ENCODE measurements at regions not wholly inside any gene's neighbourhood (a gene's known extent, or its start where the extent isn't known, plus 50 kb on each side); places are given as distances from the start of the nearest gene placed in this dataset.
"Not testable (repeated sequence)": the region's sequence is repeated elsewhere in the genome, so short reads cannot be mapped to it uniquely, and the experiment has no call there.

DNA sequence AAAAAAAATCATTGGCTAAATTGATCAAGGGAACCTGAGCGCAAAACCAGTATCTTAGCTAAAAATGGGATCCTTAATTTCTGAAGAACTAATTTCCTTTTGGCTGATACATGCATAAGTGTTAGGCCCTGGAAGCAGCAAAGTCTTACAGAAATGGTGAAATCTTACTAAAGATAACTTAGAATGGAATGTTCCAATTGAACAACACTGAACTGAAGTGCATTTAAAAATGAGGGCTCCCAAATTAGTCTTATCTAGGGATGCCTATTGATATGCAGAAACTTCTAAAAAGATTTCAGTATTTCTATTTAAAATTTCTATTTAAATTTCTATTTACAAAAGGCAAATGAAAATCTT is 120.7 kb upstream of the BANK1 start:
- no peak for DNase-seq

DNA sequence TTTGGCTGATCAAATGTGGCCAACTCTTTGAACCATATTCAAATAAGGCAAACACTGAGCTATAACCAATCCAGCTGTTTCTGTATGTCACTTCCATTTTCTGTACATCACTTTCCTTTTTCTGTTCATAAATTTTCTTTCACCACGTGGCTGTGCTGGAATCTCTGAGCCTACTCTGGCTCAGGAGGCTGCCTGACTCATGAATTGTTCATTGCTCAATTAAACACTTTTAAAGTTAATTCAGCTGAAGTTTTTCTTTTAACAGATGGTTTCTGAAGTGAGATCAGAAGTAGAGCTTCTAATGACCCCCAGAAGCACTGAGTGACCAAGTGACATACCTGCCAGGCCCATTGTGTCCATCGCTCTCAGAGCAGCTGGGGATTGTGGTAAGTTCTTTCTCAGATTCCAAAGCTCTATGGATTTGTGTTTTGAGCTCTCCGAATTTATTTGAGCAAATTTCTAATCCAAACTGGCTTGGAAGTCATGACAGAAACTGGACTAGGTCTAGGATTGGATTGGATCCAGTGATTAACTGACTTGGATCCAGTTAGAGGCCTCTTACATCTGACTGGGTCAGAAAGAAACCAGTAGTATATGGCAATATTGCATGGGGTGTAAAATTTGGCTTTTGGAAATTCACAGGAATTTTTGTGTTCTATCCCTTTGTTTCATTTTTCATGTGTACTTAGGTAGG is 121.2 kb upstream of the BANK1 start:
- DNase-seq, result no peak

DNA sequence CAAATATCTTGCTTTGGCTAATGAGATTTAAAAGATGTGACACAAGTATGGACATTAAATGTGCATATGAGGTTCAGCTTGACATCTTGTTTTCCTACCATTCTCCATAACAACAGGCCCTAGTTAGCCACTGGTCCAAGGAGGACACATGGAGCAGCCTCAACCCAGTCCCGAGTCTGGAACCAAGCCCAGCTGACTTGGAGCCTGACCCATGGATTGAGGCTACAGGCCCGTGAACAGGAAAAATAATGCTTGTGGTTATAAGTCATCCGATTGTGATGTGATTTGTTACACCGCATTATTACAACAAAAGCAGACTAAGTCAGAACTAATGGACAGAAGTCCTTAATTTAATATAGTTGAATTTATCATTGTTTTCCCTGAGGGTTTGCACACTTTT is 123.2 kb upstream of the BANK1 start:
- DNase-seq, result no peak

DNA sequence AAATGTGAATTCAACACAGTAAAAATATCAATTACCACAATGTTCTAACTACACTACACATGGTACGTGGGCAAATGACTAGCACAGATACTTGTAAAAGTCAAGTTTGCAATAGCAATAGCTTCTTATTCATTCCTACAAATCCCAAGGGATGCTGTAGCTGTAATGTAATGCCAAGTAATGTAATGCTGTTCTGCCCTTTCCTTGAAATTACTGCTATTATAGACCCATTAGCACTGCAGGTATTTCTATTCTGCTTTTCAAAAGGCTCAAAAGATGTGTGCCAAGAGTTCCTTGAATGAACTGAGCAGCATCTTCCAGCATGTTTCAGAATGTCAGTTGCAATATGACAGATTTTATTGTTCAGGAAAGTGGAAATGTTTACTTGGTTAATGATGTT is 129.9 kb upstream of the BANK1 start:
- no peak for DNase-seq

DNA sequence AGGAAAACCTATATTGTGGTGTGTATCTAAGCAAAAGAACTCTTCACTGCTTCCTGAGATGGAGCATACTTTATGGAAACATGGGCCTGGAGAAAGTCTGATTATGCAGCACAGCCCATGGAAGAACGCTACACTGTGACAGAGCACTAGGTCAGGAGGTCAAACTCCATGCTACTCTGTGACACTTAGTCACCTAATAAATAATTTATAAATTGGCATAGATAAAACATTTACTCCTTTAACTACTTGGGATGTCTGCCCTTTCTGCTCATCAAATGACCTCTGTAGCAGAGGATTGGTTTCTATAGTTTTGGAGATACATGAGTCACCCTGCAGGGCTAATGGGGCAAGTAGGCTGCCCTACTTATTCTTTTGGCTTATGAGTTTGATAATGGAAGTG is 134.7 kb upstream of the BANK1 start:
- DNase-seq, result no peak

DNA sequence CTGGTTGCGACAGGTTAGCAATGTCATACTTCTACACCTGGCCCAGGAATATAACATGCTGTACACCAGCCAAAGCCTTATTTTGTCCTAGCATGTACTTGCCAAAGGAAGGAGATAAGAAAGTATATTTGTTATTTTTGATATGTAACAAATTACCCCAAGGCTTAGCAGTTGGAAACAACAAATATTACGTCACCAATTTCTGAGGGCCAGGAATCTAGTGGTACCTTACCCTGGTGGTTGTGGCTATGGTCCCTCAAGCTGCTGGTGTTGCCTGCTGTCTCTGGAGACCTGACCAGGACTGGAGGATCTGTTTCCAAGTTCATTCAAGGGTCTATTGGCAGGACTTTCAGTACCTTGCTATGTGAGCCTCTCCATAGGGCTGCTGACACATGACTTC is 135.5 kb upstream of the BANK1 start:
- DNase-seq, result no peak

DNA sequence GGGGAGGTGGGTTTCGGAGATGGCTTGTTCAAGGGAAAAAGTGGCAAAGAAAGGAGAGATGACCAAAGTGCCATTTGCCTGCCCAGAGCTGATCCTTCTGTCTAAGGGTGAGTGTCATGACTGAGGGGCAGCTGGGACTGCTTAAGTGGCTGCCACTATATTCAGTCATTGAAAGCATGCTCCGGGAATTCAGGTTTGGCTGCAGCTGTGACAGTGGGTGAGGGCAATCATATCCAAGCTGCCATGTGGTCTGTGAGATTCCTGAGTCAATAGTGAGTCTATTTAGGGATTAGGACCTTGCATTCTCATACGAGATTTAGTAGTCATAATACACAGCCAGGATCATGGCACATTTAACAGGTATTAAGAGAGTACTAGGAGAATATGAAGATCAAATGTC is 138.8 kb upstream of the BANK1 start:
- no peak for DNase-seq

DNA sequence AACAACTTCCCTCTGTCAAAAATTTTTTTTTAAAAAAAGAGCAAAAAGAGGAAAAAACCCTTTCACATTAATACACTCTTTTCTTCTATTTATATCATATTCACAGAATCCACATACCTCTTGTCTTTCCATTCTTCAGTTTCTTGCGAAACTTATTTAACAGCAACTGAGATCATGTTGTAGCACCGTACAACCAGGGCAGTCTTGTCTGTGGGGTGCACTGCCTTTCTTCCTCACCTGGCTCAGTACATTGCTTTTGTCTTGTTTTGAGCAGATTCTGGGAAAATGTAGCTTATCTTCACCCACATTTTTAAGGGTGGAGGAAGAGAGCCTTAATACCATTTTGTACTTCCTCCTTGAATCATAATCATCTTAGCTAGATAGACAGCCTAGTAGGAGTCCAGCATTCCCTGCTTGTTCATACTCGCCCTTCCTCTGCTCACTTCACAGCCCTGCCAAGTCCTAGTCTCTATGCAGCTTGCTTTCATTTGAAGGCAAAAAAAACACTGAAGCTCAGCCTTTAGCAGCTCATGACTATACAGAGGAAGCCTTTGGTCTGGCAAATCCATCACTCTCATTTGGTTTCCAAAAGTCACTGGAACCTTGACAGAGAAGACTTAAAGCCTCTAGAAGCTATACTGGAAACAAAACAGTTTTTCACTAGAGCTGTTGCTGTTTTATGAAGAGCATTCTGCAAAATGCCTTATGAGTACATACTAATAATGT is 140.6 kb upstream of the BANK1 start:
- DNase-seq, result no peak

DNA sequence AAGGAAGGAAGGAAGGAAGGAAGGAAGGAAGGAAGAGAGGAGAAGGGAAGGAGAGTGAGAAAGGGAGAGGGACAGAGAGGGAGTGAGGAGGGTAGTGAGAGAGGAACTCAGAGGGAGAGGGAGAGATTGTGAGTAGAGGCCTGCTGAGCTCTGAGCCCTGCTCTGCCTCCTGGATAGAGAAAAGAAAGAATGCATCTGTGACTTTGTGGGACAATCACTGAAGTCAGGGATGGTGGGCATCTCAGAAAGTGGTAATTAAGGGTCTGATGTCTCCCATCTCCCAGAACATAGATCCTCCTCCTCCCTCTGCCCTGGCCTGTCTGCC is 142.9 kb upstream of the BANK1 start:
- DNase-seq, result no peak

DNA sequence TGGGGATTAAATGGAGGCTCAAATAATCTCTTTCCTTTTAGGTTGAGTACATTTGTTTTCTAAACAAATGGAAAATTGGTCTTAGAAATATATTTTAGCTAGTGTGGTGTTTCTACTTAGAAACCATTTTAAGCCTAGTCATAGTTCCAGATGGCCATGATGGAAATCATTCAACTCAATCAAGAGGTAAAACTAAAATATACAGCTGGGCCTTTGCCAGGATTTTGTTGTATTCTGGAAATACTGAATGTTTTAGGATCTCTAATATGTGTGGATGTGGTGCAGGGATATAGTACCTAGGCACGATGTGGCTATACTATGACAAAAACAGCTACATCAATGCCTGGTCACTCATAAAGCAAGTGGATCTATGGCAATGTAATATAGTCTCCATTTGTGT is 146.0 kb upstream of the BANK1 start:
- no peak for DNase-seq

DNA sequence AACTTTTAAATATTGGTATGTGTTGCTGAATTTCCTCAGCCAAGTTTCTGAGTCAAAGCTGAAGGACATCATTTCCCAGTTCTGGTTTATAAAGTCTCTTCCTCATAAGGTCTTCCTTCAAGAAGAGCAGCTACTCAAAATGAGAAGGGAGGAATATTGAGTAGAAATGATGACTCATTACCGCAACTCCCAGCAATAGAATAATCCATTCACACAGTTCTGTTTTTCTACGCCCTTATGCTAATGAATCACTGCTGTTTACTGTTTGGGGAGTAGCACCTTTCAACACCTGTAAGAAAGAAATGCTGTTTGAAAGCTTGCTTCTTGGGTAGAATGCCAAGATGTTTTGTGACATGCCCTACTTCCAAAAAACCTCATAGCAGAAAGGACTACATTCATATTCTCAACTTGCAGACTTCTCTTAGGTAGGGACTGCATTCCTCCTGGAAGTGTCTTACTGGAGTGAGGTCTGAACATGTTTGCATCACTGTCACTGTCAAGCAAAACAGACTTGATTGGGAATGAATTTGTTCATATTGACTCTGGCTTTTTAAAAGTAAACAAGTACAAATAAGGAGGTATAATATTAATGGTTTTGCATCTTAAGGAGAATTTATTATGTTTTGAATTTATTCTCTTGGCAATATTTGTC is 147.2 kb upstream of the BANK1 start:
- no peak for DNase-seq

DNA sequence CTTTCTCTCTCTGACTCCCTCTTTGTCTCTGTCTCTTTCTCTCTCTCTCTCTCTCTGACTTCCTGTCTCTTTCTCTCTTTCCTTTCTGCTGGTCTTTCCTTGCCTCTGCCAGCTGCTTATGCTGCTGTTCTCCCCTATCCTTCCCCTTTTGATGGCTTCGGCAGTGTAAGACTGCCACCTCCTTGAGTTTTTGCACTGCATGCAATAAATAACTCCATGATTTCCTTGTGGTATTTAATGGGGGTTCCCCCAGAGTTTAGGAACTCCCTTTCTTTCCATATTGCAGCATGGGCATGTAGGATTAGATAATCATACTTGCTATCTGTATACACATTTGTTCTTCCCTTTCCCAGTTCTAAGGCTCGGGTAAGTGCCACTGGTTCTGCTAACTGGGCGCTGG is 157.8 kb upstream of the BANK1 start:
- not testable (repeated sequence) for DNase-seq

DNA sequence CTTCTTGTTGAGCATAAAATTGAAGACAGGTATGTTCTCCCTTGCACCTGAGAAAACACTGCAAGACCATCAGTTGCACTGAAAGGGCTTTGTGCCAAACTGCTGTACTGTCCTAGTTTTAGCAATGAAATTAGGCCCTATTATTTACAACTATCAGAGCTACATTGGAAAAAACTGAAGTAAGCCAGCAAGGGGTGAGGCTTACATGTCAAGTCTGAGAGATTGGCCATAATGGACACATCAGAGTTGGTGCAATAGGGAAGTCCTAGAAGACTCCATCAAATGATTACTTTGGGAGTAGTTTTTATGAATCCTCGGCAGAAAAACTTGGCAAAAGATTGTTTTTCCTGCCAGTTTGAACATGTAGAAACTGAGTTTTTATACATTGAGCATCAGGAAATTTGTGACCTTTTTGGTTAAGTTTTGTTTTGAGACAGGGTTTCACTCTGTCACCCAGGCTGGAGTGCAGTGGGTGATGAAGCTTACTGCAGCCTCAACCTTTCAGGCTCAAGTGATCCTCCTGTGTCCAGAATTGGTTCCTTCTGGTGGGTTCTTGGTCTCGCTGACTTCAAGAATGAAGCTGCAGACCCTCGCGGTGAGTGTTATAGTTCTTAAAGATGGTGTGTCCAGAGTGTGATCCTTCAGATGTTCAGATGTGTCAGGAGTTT is 160.1 kb upstream of the BANK1 start:
- no peak for DNase-seq

DNA sequence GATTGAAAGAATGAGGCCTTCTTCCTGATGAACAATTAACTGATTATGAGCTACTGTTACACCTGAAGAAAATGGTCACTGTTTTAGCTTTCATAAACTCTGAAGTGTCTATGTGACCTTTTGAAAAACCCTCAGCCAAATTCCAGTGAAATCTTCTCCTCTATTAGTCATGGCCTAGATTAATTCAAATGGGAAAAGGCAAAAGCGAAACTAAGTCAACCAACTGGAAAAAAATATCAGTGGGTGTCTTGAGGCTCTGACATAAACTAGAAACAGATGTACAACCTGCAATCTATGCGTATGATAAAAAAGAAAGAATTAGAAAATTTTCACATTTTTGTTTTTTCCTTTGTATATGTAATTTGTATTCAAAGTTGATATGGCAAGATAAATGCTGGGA is 169.4 kb upstream of the BANK1 start:
- no peak for DNase-seq

DNA sequence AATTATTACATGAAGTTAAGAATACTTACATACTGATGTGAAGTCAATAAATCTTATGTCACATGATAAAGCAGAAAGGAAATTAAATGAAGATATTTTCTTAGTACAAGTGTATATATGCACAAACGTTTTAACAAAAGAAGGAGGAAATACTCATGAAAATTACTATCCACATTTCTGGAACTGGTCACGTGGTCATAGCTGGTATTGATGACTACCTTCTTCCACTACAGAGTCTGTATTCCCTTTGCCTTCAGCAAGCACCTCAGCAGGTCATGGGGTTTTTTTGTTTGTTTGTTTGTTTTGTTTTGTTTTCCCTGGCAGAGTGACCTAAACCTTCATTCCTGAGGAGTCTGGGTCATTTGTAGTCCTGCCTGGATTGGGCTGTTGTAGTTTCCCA is 174.9 kb upstream of the BANK1 start:
- DNase-seq, result no peak

DNA sequence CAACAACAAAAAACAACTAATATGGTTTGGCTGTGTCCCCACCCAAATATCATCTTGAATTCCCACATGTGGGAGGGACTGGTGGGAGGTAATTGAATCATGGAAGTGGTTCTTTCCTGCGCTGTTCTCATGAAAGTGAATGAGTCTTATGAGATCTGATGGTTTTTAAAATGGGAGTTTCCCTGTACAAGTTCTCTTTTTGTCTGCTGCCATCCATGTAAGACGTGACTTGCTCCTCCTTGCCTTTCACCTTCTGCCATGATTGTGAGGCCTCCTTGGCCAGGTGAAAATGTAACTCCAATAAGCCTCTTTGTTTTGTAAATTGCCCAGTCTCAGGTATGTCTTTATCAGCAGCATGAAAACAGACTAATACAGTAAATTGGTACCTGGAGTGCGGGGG is 183.5 kb upstream of the BANK1 start:
- DNase-seq, result not testable (repeated sequence)

DNA sequence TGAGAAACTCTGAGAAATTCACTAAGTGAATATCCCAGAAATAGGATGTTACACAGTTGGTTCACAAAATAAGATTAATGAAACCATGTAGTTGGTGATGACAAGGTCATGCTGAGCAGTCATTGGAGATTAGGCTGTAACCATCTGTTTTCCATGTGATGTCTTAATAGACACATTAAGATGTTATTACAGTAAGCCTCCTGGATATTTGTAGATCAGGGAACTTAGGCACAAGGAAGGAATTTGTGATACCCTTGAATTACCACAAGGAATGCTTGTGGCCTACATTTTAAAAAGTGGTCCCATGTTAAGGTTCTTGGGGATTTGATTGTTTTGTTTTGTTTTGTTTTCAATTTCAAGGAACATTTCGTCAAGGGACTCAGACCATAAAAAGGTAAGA is 185.6 kb upstream of the BANK1 start:
- DNase-seq, result no peak

DNA sequence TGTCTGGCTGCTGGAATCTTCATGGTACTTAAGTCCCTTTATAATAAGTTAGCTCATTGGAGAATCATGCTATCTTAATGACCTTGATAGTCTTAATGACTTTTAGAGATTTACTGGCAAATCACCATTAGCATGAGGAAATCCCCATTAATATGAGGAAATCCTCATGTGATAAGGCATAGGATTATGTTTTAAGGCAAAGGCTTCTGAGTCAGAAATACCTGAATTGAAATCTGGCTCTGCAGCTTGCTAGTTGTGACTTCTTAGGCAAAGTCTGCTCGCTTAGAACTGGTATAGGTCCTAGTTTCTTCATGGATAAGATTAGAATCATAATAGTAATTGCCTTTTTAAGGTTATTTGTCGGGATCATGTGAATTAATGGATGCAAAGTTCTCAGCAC is 190.2 kb upstream of the BANK1 start:
- no peak for DNase-seq

DNA sequence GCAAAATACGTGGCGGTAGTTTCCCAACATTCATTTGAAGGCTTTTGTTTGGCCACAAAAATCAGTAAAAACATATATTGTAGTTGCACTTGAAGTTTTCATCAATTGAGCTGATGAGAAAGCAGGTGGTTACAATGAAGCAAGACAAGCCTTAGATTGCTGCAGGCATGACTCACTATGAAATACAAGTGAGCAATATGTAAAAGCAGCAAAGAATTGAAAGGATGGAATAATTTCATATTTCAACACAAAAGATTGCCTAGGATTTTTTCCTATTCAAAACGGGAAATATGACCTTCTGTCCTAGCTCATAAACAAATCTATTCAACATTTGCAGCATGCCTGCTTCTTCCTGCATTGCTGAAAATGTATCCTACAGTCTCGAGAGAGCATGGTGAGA is 190.9 kb upstream of the BANK1 start:
- no peak for DNase-seq

DNA sequence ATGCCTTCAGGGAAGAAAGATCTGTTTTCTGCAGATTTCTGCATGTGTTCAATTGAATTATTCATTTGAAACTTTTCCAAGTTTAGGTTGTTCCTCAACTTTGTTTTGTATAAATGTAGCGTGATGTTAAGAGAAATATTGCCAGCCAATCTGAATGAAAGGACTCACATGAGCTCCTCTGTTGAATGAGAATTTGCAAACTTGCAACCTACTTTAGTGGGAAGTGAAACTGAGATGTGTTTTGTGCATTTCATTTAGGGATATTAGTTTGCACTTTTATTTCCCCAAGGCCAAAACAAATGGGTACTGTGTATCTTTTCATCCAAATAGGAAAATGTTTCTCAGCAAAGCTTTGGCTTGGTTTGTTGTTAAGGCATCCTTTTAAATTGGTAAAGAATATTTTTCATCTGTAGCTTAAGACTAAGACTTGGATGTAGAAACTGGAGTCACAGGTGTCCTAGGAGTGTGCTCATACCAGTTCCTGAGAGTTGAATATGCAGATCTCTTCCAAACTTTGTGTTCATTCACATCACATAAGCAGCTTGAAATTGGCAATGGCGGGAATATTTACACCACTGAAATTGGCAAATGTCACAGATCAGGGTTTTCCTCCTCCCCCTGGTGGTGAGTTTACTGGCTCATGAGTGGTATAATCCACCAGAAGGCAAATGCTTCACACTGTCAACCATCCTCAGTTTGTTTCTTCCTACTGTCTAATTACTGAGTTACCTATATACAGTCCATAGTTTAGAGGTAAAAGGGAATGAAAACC is 193.6 kb upstream of the BANK1 start:
- DNase-seq, result no peak

DNA sequence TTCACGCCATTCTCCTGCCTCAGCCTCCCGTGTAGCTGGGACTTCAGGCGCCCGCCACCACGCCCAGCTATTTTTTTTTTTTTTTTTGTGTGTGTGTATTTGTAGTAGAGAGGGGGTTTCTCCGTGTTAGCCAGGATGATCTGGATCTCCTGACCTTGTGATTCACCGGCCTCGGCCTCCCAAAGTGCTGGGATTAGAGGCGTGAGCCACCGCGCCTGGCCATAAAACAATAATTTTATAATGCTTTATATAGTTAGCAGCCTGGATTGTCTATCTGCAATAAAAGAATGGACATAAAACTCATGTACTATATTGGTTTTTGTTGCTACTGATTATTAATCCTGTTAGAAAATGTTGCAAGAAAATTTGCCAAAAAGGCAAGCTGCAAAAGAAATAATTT is 195.9 kb upstream of the BANK1 start:
- DNase-seq, result no peak

DNA sequence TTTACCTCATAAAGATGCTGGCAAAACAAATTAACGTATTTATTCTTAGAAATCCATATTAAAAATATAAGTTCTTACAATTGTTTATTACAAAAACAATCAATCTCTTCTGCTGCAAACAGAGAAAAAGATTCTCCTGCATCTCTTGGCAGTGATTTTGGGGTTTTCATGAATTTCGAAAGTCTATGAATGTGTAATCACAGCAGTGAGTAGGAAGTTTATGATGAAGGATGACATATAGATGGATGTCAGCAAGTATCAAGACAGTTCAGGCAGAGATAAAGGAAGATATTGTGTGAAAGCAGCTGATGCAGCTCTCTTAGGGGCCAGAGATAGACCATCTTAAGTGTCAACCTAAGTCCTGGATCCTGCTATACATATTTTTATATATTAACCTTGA is 196.9 kb upstream of the BANK1 start:
- no peak for DNase-seq

DNA sequence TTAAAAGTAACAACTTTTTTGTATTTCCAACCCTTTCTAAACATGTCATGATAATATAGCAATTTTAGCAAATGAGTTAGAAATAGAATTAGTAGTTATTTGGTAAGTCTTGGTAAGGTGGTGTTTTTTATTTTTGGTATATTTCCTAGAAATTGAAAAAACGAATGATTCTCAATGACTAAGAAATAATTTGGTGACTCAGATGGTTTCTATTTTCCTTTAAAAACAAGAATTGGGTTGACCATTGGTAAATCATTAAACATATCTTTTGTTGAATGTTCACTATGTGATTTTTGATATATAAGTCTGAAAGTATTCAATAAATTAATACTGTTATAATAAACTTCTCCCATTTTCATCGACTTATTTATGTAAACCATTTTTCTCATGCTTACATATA is 206.2 kb upstream of the BANK1 start:
- DNase-seq, result no peak

Data from activated CD4-positive, CD25-positive, alpha-beta regulatory T cell treated with anti-CD3 and anti-CD28 coated beads, Interleukin-2, amount 50 U/mL, for 72 hours (primary cell).